ENCODE measurements at regions not wholly inside any gene's neighbourhood (a gene's known extent, or its start where the extent isn't known, plus 50 kb on each side); places are given as distances from the start of the nearest gene placed in this dataset.

DNA sequence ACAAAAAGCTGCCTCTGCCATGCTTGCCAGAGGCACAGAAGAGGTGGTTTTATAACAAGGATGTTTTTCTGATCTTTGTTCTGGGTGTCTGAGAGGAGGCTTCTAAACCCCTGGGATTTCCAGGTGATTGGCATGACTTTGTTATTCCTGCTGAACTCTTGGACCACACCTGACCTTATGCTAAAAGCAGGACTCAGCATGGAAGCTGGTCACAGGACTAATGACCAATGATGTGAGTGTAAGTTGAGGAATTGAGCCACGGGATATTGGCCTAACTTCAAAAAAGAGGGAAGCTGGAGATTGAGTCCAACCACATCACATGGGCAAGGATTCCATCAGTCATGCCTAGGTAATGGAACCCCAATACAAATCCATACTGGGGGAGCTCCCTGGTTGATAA is 437.9 kb downstream of the POM121L12 start (continued):
- no peak for TF ChIP-seq FOSL1 (IDR thresholded peaks at IDR 0.05; ENCODE audit: insufficient read depth, low read depth, low read length)

DNA sequence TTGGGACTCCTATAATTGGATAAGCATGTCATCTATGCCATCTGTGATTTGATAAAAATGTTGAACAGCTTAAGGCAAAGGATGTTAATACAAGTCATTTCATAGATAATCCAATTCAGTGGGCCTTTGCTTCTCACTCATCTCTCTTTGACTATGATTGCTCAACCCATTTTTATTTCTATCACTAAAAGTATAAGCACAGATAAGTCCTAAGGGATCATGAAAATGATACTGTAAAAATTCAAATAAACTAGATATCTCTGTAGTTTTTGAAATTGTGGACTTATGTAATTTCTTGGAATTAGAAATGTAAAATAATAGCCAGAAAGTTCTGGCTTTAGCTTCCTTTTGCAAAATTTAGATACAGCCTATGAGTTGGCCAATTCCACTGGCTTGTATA is 440.3 kb downstream of the POM121L12 start:
- Histone ChIP-seq H2BK20ac (ENCODE audit: low read length) (no peak overlapping the region), H4K91ac (replicated peaks; ENCODE audit: insufficient read length, low read length) (no peak overlapping the region), H3K79me2 (ENCODE audit: control insufficient read depth in 1 of 2, insufficient read depth in 2 of 2, low read length in 2 of 2) (no peaks in the 10 kb centered on the region), H2AFZ (ENCODE audit: low read length) (no peak overlapping the region), H3K4me1 (replicated peaks in 1 of 4; ENCODE audit: control insufficient read depth in 3 of 4, insufficient read depth in 4 of 4, low read length in 3 of 4) (peaks cover 0 to 3% (median 0%) of the 10 kb centered on the region in 4 experiments; a peak in 1 of 7 replicates), H2BK15ac (ENCODE audit: low read length) (no peak overlapping the region), H3K18ac (ENCODE audit: extremely low read depth, low read length) (no peak overlapping the region), H2BK5ac (ENCODE audit: low read depth, low read length) (no peak overlapping the region), H3K9me3 (ENCODE audit: insufficient read depth in 2 of 2, low read depth in 1 of 2, low read length in 1 of 2) (no peaks in the 10 kb centered on the region), H3K14ac (ENCODE audit: insufficient read length) (no peak overlapping the region), H3K4ac (replicated peaks; ENCODE audit: insufficient read length, low read depth, low read length) (no peak overlapping the region), H3K36me3 (ENCODE audit: control insufficient read depth in 2 of 4, insufficient read depth in 4 of 4, low read length in 3 of 4) (no peaks in the 10 kb centered on the region), H3K27me3 (replicated peaks in 1 of 4; ENCODE audit: control insufficient read depth in 3 of 4, extremely low read depth in 1 of 4, insufficient read depth in 3 of 4, low read length in 3 of 4) (no peaks in the 10 kb centered on the region), H4K8ac (ENCODE audit: extremely low read depth, insufficient read depth, low read length) (no peak overlapping the region), H2AK5ac (ENCODE audit: low read depth, low read length) (no peak overlapping the region), H3K56ac (replicated peaks; ENCODE audit: insufficient read length, low read depth, low read length) (no peak overlapping the region), H2BK12ac (ENCODE audit: low read depth, low read length) (no peak overlapping the region), H3K27ac (ENCODE audit: low read depth, low read length) (no peak overlapping the region), H3K9ac (replicated peaks in 1 of 4; ENCODE audit: extremely low read depth in 1 of 4, low read depth in 3 of 4, low read length in 3 of 4) (no peak overlapping the region), H3K23me2 (ENCODE audit: low read depth, low read length) (no peaks in the 10 kb centered on the region), H2BK120ac (replicated peaks; ENCODE audit: low read depth, low read length) (no peak overlapping the region), H3K23ac (ENCODE audit: insufficient read length) (no peak overlapping the region), H3K4me2 (ENCODE audit: insufficient read depth in 1 of 2, low read depth in 2 of 2, low read length in 2 of 2) (no peak overlapping the region), H3K79me1 (ENCODE audit: low read depth, low read length) (no peaks in the 10 kb centered on the region), H4K5ac (ENCODE audit: insufficient read length, low read depth, low read length) (no peak overlapping the region), H3K4me3 (ENCODE audit: extremely low read depth in 1 of 4, insufficient read depth in 2 of 4, low read depth in 3 of 4, low read length in 4 of 4) (no peak overlapping the region), H4K20me1 (replicated peaks in 1 of 2; ENCODE audit: control insufficient read depth in 1 of 2, insufficient read depth in 2 of 2, low read length in 2 of 2) (no peaks in the 10 kb centered on the region)
- CTCF ChIA-PET (ENCODE audit: partially characterized antibody): no interaction called here
- DNase-seq (ENCODE audit: low read depth in 1 of 2, low spot score in 2 of 2) (no peak), FAIRE-seq (no peak)
- TF ChIP-seq KDM4A (IDR thresholded peaks at IDR 0.05; ENCODE audit: low read depth, low read length, severe bottlenecking) (no peak), BRCA1 (IDR thresholded peaks at IDR 0.05; ENCODE audit: low read depth, low read length) (no peak), KDM1A (IDR thresholded peaks at IDR 0.05; ENCODE audit: borderline replicate concordance, low read length) (no peak), E2F6 (IDR thresholded peaks at IDR 0.05) (no peak), ASH2L (IDR thresholded peaks at IDR 0.05; ENCODE audit: low read length) (no peak), SIX5 (IDR thresholded peaks at IDR 0.05; ENCODE audit: low read depth, low read length) (no peak), NANOG (IDR thresholded peaks at IDR 0.05; ENCODE audit: insufficient read depth, low read depth, low read length, poor library complexity, severe bottlenecking) (no peak), GABPA (IDR thresholded peaks at IDR 0.05; ENCODE audit: borderline replicate concordance, insufficient read depth, low read length) (no peak), RXRA (IDR thresholded peaks at IDR 0.05; ENCODE audit: insufficient read depth, low read depth, low read length) (no peak)
- POLR2A ChIA-PET (ENCODE audit: partially characterized antibody): no interaction called here

Data from H1 (cell line).